Esophagus muscularis mucosa (tissue), 4 donors: ENCODE measurements at regions not wholly inside any gene's neighbourhood (a gene's known extent, or its start where the extent isn't known, plus 50 kb on each side); places are given as distances from the start of the nearest gene placed in this dataset.

Experiments
- DNase-seq: peaks from one replicate; pipeline ENCODE4 v3.0.0-alpha.2; 2017; ENCODE audit errors: extremely low spot score
- H3K27ac ChIP-seq, 4 donors: fragments of 200-600 bp; sonication (generic); replicated peaks in 1 of 4; 1 replicate in 3 of 4; 2 replicates in 1 of 4; pipeline ENCODE4 v1.5.1; 2016 to 2019; ENCODE audit warnings: mild to moderate bottlenecking in 1 of 4
- H3K27me3 ChIP-seq, 4 donors: fragments of 200-600 bp; sonication (generic); one replicate each; pipeline versions ENCODE4 v1.5.1 to v1.6.0; 2016 to 2019
- H3K36me3 ChIP-seq, 4 donors: fragments of 200-600 bp; sonication (generic); one replicate each; pipeline ENCODE4 v1.5.1; 2016 to 2019
- H3K4me1 ChIP-seq, 4 donors: fragments of 200-600 bp; sonication (generic); one replicate each; pipeline ENCODE4 v1.5.1; 2016 to 2019
- H3K4me3 ChIP-seq, 4 donors: fragments of 200-600 bp; sonication (generic); 1 replicate in 2 of 4; 2 replicates in 2 of 4; pipeline ENCODE4 v1.5.1; 2016 to 2019; ENCODE audit warnings: mild to moderate bottlenecking in 4 of 4, moderate library complexity in 1 of 4
- H3K9me3 ChIP-seq, 4 donors: fragments of 200-600 bp; sonication (generic); 1 replicate in 3 of 4; 2 replicates in 1 of 4; pipeline ENCODE4 v1.5.1; 2016 to 2019
- EP300 ChIP-seq: sonication (generic); formaldehyde crosslinking; IDR thresholded peaks from one replicate; pipeline ENCODE4 v1.6.1; 2017; ENCODE audit warnings: antibody characterized with exemption
- POLR2A ChIP-seq: fragments of 450-650 bp; IDR thresholded peaks from one replicate; pipeline ENCODE4 v1.6.1; 2017; ENCODE audit warnings: antibody characterized with exemption, moderate library complexity, mild to moderate bottlenecking, low read depth
- POLR2AphosphoS5 ChIP-seq, 2 donors: sonication (generic); formaldehyde crosslinking; IDR thresholded peaks; one replicate each; pipeline ENCODE4 v1.6.1; 2017; ENCODE audit warnings: antibody characterized with exemption in 2 of 2
- WGBS: methylation state at CpG from one replicate; pipeline ENCODE4 v1.1.5; 2018; 5-methylcytosine and 5-hydroxymethylcytosine counted together
- intact Hi-C: fragments of 100-400 bp; cut with DNase I; formaldehyde crosslinking; loops from one replicate; pipeline ENCODE4 v1.15.1; 2023
- TF ChIP-seq, protein P1 (sequence below), 3 experiments: fragments of 200-600 bp in 2 of 3; fragments of 450-650 bp in 1 of 3; sonication (generic) in 2 of 3; IDR thresholded peaks; one replicate each; pipeline ENCODE4 v1.5.1; 2017 to 2019; ENCODE audit warnings: antibody characterized with exemption in 3 of 3, mild to moderate bottlenecking in 2 of 3, moderate library complexity in 1 of 3

DNA sequence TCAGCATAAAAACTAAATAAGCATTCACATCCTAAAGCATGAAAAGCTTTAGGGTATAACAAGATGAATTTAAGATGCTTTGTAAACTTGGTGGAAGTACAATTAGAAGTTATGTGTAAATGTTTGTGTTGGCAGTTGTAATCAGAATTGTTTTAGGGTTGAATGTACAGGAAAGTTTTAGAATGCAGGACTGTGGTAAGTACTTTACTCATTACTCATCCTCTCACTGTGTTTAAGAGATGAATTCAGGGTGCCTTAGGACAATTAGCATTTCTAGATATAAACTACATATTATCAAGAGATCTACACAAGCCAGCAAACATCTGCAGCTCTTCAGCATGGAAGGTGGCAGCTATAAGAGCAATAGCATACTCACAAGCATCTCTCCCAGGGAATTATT, 77.5 kb upstream of the ELOVL6 start:
- Histone ChIP-seq H3K4me3 (no peak overlapping the region), H3K9me3 (no peaks in the 10 kb centered on the region), H3K27ac (no peak overlapping the region), H3K4me1 (no peaks in the 10 kb centered on the region), H3K27me3 (no peaks in the 10 kb centered on the region), H3K36me3 (no peaks in the 10 kb centered on the region)
- intact Hi-C loops = no loop called here
- no peak for TF ChIP-seq POLR2A
- TF ChIP-seq EP300 = no peak
- TF ChIP-seq, protein P1, sequence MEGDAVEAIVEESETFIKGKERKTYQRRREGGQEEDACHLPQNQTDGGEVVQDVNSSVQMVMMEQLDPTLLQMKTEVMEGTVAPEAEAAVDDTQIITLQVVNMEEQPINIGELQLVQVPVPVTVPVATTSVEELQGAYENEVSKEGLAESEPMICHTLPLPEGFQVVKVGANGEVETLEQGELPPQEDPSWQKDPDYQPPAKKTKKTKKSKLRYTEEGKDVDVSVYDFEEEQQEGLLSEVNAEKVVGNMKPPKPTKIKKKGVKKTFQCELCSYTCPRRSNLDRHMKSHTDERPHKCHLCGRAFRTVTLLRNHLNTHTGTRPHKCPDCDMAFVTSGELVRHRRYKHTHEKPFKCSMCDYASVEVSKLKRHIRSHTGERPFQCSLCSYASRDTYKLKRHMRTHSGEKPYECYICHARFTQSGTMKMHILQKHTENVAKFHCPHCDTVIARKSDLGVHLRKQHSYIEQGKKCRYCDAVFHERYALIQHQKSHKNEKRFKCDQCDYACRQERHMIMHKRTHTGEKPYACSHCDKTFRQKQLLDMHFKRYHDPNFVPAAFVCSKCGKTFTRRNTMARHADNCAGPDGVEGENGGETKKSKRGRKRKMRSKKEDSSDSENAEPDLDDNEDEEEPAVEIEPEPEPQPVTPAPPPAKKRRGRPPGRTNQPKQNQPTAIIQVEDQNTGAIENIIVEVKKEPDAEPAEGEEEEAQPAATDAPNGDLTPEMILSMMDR (IDR thresholded peaks at IDR 0.05) = no peak
- TF ChIP-seq POLR2AphosphoS5 (IDR thresholded peaks at IDR 0.05) = no peak
- no peak for DNase-seq

DNA sequence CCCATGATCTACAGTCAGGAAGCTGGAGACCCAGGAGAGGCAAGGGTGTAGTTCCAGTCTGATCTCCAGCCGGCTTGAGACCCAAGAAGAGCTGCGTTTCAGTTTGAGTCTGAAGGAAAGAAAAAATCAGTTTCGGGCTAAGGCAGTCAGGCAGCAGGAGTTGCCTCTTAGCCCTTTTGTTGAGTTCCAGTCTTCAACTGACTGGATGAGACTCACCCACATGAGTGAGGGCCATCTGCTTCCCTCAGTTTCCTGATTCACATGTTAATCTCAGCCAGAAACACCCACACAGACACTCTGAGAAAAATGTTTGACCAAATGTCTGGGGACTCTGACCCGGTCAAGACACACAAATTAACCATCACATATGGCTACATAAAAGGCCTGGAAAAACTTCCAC, 73.6 kb upstream of the ELOVL6 start:
- Histone ChIP-seq H3K4me1 (no peaks in the 10 kb centered on the region), H3K9me3 (no peaks in the 10 kb centered on the region), H3K27ac (no peak overlapping the region), H3K36me3 (no peaks in the 10 kb centered on the region), H3K4me3 (no peak overlapping the region), H3K27me3 (no peaks in the 10 kb centered on the region)
- TF ChIP-seq POLR2A (no peak), POLR2AphosphoS5 (IDR thresholded peaks at IDR 0.05) (no peak), EP300 (no peak)
- TF ChIP-seq, protein P1 (IDR thresholded peaks at IDR 0.05) = no peak
- WGBS = 64% methylated on average over 4 of the region's 4 CpGs
- intact Hi-C loops = no loop called here
- DNase-seq = no peak

DNA sequence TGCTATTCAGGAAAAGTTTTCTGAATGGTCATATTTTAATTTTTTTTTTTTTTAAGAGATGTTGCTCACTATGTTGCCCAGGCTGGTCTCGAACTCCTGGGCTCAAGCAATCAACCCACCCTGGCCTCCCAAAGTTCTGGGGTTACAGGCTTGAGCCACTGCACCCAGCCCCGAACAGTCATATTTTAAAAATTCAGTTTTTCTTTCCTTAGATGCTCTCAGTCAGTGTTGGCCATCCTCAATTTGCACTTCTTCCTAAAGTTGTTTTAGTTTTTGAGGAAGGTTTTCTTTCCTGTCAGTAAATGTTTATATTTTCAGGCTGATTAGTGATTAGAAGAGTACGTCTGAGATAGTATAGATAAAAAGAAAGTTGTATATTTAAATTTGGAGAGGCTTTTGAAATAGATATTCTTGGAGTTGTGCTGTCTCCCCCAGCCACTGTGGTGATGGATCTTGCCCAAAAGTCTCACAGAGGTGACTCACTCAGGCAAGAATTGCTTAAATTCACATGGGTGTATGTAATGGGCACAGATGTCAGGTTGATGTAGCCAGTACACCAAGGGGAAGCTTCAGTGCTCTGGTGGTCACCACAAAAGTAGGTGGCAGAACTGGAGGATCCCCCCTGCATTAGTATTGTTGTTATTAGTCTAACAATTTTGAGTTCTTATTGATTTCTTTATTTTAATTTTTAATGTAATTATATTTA, 72.2 kb upstream of the ELOVL6 start:
- intact Hi-C loops = no loop called here
- H3K27ac ChIP-seq = no peak overlapping the region
- TF ChIP-seq POLR2A = no peak
- TF ChIP-seq, protein P1 (IDR thresholded peaks at IDR 0.05) = no peak
- TF ChIP-seq POLR2AphosphoS5 (IDR thresholded peaks at IDR 0.05) = no peak
- TF ChIP-seq EP300 = no peak
- no peaks in the 10 kb centered on the region for H3K4me1 ChIP-seq
- H3K27me3 ChIP-seq = no peaks in the 10 kb centered on the region
- no peaks in the 10 kb centered on the region for H3K36me3 ChIP-seq
- DNase-seq = no peak
- H3K9me3 ChIP-seq = no peaks in the 10 kb centered on the region
- WGBS = 53% methylated on average over 3 of the region's 3 CpGs
- H3K4me3 ChIP-seq = no peak overlapping the region

DNA sequence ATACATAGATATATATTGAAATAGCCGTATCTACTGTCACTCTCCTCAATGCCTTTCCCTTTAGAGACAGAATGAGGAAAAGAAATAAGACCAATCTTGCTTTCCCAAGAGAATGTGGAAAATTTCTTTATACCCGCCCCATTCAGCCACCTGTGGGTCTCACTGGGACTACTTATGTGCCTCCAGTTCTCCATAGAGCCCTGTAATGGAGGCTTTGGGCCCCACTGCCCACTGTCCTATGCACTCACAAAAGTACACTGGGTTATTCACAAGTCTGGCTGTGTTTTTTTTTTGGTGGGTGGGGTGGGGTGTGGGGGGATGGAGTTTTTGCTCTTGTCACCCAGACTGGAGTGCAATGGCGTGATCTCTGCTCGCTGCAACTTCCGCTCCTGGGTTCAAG, 70.4 kb upstream of the ELOVL6 start:
- intact Hi-C loops = no loop called here
- WGBS = 94% methylated on average over 5 of the region's 5 CpGs
- TF ChIP-seq POLR2A (no peak), POLR2AphosphoS5 (IDR thresholded peaks at IDR 0.05) (no peak), EP300 (no peak)
- TF ChIP-seq, protein P1 (IDR thresholded peaks at IDR 0.05) = no peak
- Histone ChIP-seq H3K9me3 (no peaks in the 10 kb centered on the region), H3K36me3 (no peaks in the 10 kb centered on the region), H3K27ac (no peak overlapping the region), H3K4me1 (no peaks in the 10 kb centered on the region), H3K27me3 (no peaks in the 10 kb centered on the region), H3K4me3 (no peak overlapping the region)
- DNase-seq = no peak

DNA sequence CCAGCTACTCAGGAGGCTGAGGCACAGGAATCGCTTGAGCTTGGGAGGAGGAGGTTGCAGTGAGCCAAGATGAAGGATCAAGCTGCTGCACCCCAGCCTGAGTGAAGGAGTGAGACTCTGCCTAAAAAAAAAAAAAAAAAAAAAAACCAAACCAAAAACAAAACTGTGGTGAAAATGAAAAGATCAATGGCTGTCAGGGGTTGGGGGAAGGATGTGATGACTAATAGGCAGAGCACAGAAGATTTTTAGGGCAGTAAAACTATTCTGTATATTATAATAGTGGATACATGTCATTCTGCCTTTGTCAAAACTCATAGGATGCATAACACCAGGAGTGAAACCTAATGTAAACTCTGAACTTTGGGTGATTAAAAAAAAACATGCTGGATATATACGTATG, 69.9 kb upstream of the ELOVL6 start:
- H3K27ac ChIP-seq = no peak overlapping the region
- no peaks in the 10 kb centered on the region for H3K36me3 ChIP-seq
- H3K27me3 ChIP-seq = no peaks in the 10 kb centered on the region
- H3K9me3 ChIP-seq = no peaks in the 10 kb centered on the region
- no peaks in the 10 kb centered on the region for H3K4me1 ChIP-seq
- intact Hi-C loops = no loop called here
- 81% methylated on average over 2 of the region's 2 CpGs for WGBS
- H3K4me3 ChIP-seq = no peak overlapping the region
- no peak for TF ChIP-seq POLR2AphosphoS5 (IDR thresholded peaks at IDR 0.05)
- DNase-seq = no peak
